GM19372 (cell line): ENCODE measurements at regions not wholly inside any gene's neighbourhood (a gene's known extent, or its start where the extent isn't known, plus 50 kb on each side); places are given as distances from the start of the nearest gene placed in this dataset.

Source experiments
- ATAC-seq: cut with Tn5 transposase; IDR thresholded peaks from one replicate; pipeline ENCODE4 v1.9.1; 2021; ENCODE audit warnings: mild to moderate bottlenecking, low read depth, moderate library complexity; ENCODE audit not compliant: unreplicated experiment

GRCh38 chr5:68729678-68730077, 364.1 kb upstream of the SLC30A5 start:
- no peak for ATAC-seq

- no peak for ATAC-seq
Measured at GRCh38 chr5:68730220-68730978, 363.4 kb upstream of the SLC30A5 start.

- no peak for ATAC-seq
Measured at GRCh38 chr5:68730979-68731654, 362.7 kb upstream of the SLC30A5 start.

GRCh38 chr5:68732251-68732650, 361.6 kb upstream of the SLC30A5 start:
- no peak for ATAC-seq

- ATAC-seq, result no peak
Measured at GRCh38 chr5:68734781-68735180, 359.0 kb upstream of the SLC30A5 start.

- ATAC-seq, result no peak
Measured at GRCh38 chr5:68738236-68738635, 355.6 kb upstream of the SLC30A5 start.

- ATAC-seq, result no peak
Measured at GRCh38 chr5:68738841-68739240, 355.0 kb upstream of the SLC30A5 start.

- peak; percentile 68 for ATAC-seq
Measured at GRCh38 chr5:68739752-68740151, 354.1 kb upstream of the SLC30A5 start.

- ATAC-seq, result peak; percentile 62
Measured at GRCh38 chr5:68740226-68740910, 353.4 kb upstream of the SLC30A5 start.

- ATAC-seq, result no peak
Measured at GRCh38 chr5:68744206-68744605, 349.6 kb upstream of the SLC30A5 start.

GRCh38 chr5:68745448-68745847, 348.4 kb upstream of the SLC30A5 start:
- ATAC-seq, result no peak

GRCh38 chr5:68746220-68746619, 347.6 kb upstream of the SLC30A5 start:
- ATAC-seq, result no peak

GRCh38 chr5:68746643-68747420, 347.0 kb upstream of the SLC30A5 start:
- no peak for ATAC-seq

- ATAC-seq, result no peak
Measured at GRCh38 chr5:68747521-68747920, 346.3 kb upstream of the SLC30A5 start.

- ATAC-seq, result no peak
Measured at GRCh38 chr5:68748101-68748500, 345.7 kb upstream of the SLC30A5 start.

- no peak for ATAC-seq
Measured at GRCh38 chr5:68749077-68749476, 344.7 kb upstream of the SLC30A5 start.

GRCh38 chr5:68749631-68750030, 344.2 kb upstream of the SLC30A5 start:
- ATAC-seq, result no peak

- no peak for ATAC-seq
Measured at GRCh38 chr5:68751661-68752060, 342.2 kb upstream of the SLC30A5 start.

- no peak for ATAC-seq
Measured at GRCh38 chr5:68754536-68754935, 339.3 kb upstream of the SLC30A5 start.

GRCh38 chr5:68755293-68755692, 338.5 kb upstream of the SLC30A5 start:
- no peak for ATAC-seq

- ATAC-seq, result no peak
Measured at GRCh38 chr5:68757006-68757405, 336.8 kb upstream of the SLC30A5 start.
